HFFc6 (cell line): ENCODE measurements at regions not wholly inside any gene's neighbourhood (a gene's known extent, or its start where the extent isn't known, plus 50 kb on each side); places are given as distances from the start of the nearest gene placed in this dataset.
"Not testable (repeated sequence)": the region's sequence is repeated elsewhere in the genome, so short reads cannot be mapped to it uniquely, and the experiment has no call there.

Experiments
- DNase-seq: peaks from one replicate; pipeline ENCODE4 v3.0.0-alpha.2; 2018
- H3K27ac Mint-ChIP-seq: 2 replicates; pipeline ENCODE4 v1.8.0; 2020; ENCODE audit warnings: mild to moderate bottlenecking, mixed read lengths
- H3K27me3 Mint-ChIP-seq: 2 replicates; pipeline ENCODE4 v1.8.0; 2021; ENCODE audit warnings: mild to moderate bottlenecking, moderate library complexity, mixed read lengths; ENCODE audit not compliant: insufficient read depth
- H3K36me3 Mint-ChIP-seq: 2 replicates; pipeline ENCODE4 v1.8.0; 2021; ENCODE audit warnings: low read depth, mixed read lengths
- H3K4me1 Mint-ChIP-seq: 2 replicates; pipeline ENCODE4 v1.8.0; 2020; ENCODE audit warnings: low read depth, mixed read lengths
- H3K4me3 Mint-ChIP-seq: 2 replicates; pipeline ENCODE4 v1.8.0; 2020; ENCODE audit warnings: mild to moderate bottlenecking, moderate library complexity, mixed read lengths
- H3K9me3 Mint-ChIP-seq: 2 replicates; pipeline ENCODE4 v1.8.0; 2020; ENCODE audit warnings: mild to moderate bottlenecking, mixed read lengths
- CTCF ChIP-seq: fragments of 200-600 bp; sonication (generic); IDR thresholded peaks from 2 replicates; pipeline ENCODE4 v1.5.0; 2021; ENCODE audit warnings: antibody characterized with exemption, mild to moderate bottlenecking

DNA sequence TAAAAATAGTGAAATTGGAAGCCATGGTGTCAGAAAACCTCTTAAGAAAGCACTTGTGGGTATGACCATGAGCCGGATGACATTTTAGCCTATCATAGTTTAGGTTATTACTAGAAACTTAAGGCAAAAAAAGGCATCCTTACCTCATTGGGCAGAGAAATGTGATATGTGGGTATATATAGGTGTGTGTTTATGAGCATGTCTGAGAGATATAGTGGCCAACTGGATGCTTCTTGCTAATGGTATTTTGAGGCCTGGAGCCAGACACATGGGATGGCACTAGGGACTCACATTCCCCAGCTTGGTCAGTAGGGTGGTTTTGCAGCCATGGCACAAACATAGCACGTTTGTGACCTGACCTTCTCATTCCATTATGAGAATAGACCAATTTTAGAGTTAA, 295.6 kb upstream of the MEF2C start:
- no peak overlapping the region for H3K27ac Mint-ChIP-seq
- TF ChIP-seq CTCF = no peak
- H3K4me1 Mint-ChIP-seq = no peaks in the 10 kb centered on the region
- no peak overlapping the region for H3K4me3 Mint-ChIP-seq
- H3K27me3 Mint-ChIP-seq = peaks cover 3% of the 10 kb centered on the region; the same call in 1 of the 2 replicates
- no peaks in the 10 kb centered on the region for H3K9me3 Mint-ChIP-seq
- DNase-seq = no peak
- H3K36me3 Mint-ChIP-seq = no peaks in the 10 kb centered on the region

DNA sequence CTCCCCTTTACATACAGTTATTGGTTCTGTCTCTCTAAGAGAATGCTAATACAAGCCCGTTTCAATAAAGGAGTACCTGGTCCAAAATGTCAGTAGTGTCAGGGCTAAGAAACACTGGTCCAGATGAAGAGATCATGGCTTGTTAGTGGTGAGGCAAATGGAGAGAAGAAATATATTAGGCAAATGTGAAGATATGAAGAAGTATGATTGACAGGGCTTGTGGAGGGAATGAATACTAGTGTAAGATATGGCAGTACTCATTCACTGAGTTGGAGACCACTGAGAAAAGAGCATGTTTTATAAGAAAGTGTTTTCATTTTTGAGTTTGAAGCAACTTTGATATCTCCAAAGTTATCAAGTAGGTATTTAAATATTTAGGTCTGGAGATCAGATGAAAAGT, 290.5 kb upstream of the MEF2C start:
- no peak for DNase-seq
- H3K9me3 Mint-ChIP-seq = no peaks in the 10 kb centered on the region
- H3K4me1 Mint-ChIP-seq = no peaks in the 10 kb centered on the region
- H3K4me3 Mint-ChIP-seq = no peak overlapping the region
- peaks cover under 1% of the 10 kb centered on the region; the same call in 1 of the 2 replicates for H3K27me3 Mint-ChIP-seq
- no peak for TF ChIP-seq CTCF
- no peak overlapping the region for H3K27ac Mint-ChIP-seq
- no peaks in the 10 kb centered on the region for H3K36me3 Mint-ChIP-seq

GRCh38 chr5:89168766-89169165, 285.8 kb upstream of the MEF2C start:
- no peaks in the 10 kb centered on the region for H3K36me3 Mint-ChIP-seq

GRCh38 chr5:89164703-89165102, 281.7 kb upstream of the MEF2C start:
- not testable (repeated sequence) for H3K27me3 Mint-ChIP-seq
- H3K9me3 Mint-ChIP-seq = peaks cover 18% of the 10 kb centered on the region

More at GRCh38 chr5:89168766-89169165, 285.8 kb upstream of the MEF2C start:
- Mint-ChIP-seq H3K4me1 (no peaks in the 10 kb centered on the region), H3K9me3 (peaks cover 12% of the 10 kb centered on the region; the same call in 1 of the 2 replicates), H3K4me3 (no peak overlapping the region), H3K27ac (no peak overlapping the region), H3K27me3 (no peaks in the 10 kb centered on the region)
- TF ChIP-seq CTCF = no peak
- DNase-seq = no peak

DNA sequence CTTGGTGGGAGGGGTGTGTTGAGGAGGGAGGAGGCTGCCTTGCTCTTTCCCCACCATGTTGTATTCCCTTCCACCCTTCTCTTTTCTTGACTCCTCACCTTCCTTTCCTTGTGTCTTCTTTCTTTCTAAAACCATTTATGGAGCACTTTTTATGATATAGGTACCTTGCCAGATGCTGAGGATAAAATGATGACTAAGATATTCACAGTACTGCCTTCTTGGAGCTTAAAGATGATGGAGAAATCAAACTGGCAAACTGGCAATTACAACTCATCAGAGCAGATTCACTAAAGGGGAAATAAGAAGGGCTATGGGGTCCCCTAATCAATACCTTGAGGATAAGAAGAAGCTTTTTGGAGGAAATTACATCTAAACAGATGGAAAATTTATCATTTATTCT, 273.2 kb upstream of the MEF2C start:
- Mint-ChIP-seq H3K36me3 (no peaks in the 10 kb centered on the region), H3K4me3 (no peak overlapping the region), H3K9me3 (peaks cover 17% of the 10 kb centered on the region), H3K27ac (no peak overlapping the region), H3K4me1 (no peaks in the 10 kb centered on the region), H3K27me3 (no peaks in the 10 kb centered on the region)
- TF ChIP-seq CTCF = no peak
- DNase-seq = no peak

More at GRCh38 chr5:89164703-89165102, 281.7 kb upstream of the MEF2C start:
- not testable (repeated sequence) for H3K36me3 Mint-ChIP-seq, H3K4me1 Mint-ChIP-seq, H3K4me3 Mint-ChIP-seq, DNase-seq, H3K27ac Mint-ChIP-seq

GRCh38 chr5:89147031-89147430, 264.0 kb upstream of the MEF2C start:
- no peaks in the 10 kb centered on the region; the same call in 1 of the 2 replicates for H3K9me3 Mint-ChIP-seq
- no peaks in the 10 kb centered on the region for H3K36me3 Mint-ChIP-seq
- no peak overlapping the region for H3K4me3 Mint-ChIP-seq
- no peaks in the 10 kb centered on the region; the same call in 1 of the 2 replicates for H3K27me3 Mint-ChIP-seq
- TF ChIP-seq CTCF = no peak
- no peak overlapping the region for H3K27ac Mint-ChIP-seq
- no peaks in the 10 kb centered on the region for H3K4me1 Mint-ChIP-seq
- no peak for DNase-seq
